ENCODE measurements at regions not wholly inside any gene's neighbourhood (a gene's known extent, or its start where the extent isn't known, plus 50 kb on each side); places are given as distances from the start of the nearest gene placed in this dataset.

GRCh38 chr6:120854583-120854982 is 479.7 kb downstream of the TBC1D32 start:
- no peak for TF ChIP-seq CTCF (IDR thresholded peaks at IDR 0.05)
- no peaks in the 10 kb centered on the region for H3K36me3 ChIP-seq
- DNase-seq, result no peak
- H3K4me1 ChIP-seq, result no peaks in the 10 kb centered on the region
- H3K4me3 ChIP-seq, result no peak overlapping the region
- intact Hi-C loops (cut with DNase I), result no loop called here
- no peak overlapping the region for H3K9ac ChIP-seq (ENCODE audit: low read depth in 2 of 2, low read length in 2 of 2)
- H3K9me3 ChIP-seq, result no peaks in the 10 kb centered on the region
- H3K27me3 ChIP-seq, result no peaks in the 10 kb centered on the region
- H3K27ac ChIP-seq, result no peak overlapping the region

DNA sequence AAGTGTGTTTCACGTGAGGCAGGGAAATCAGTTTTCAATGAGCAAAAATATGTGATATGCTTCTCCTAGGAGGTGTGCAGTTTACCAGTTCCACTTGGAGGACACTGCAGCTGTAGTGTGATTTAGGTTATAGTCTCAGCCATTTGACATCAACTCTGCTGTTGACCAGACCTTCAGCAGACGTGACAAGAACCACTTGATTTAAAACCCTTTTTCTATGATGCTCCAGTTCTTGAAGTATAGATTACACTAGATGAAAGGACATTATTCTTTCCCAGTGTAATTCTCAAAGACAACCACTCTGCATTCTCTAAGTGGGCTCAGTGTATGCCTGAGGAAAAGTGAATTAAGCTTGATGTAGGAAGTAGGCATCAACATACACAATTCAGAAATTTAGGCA is 480.8 kb downstream of the TBC1D32 start:
- DNase-seq, result no peak
- H3K9me3 ChIP-seq, result no peaks in the 10 kb centered on the region
- intact Hi-C loops (cut with DNase I), result no loop called here
- H3K27me3 ChIP-seq, result no peaks in the 10 kb centered on the region
- no peaks in the 10 kb centered on the region for H3K4me1 ChIP-seq
- H3K9ac ChIP-seq (ENCODE audit: low read depth in 2 of 2, low read length in 2 of 2), result no peak overlapping the region
- no peak overlapping the region for H3K4me3 ChIP-seq
- no peak for TF ChIP-seq CTCF (IDR thresholded peaks at IDR 0.05)
- no peaks in the 10 kb centered on the region for H3K36me3 ChIP-seq
- no peak overlapping the region for H3K27ac ChIP-seq

- no peaks in the 10 kb centered on the region for H3K4me1 ChIP-seq
- intact Hi-C loops (cut with DNase I), result no loop called here
- no peak overlapping the region for H3K27ac ChIP-seq
- H3K4me3 ChIP-seq, result no peak overlapping the region
- no peak for TF ChIP-seq CTCF (IDR thresholded peaks at IDR 0.05)
- DNase-seq, result no peak
- no peaks in the 10 kb centered on the region for H3K9me3 ChIP-seq
- no peak overlapping the region for H3K9ac ChIP-seq (ENCODE audit: low read depth in 2 of 2, low read length in 2 of 2)
- H3K27me3 ChIP-seq, result no peaks in the 10 kb centered on the region
- no peaks in the 10 kb centered on the region for H3K36me3 ChIP-seq
Observed at GRCh38 chr6:120852293-120852849, 481.9 kb downstream of the TBC1D32 start.

GRCh38 chr6:120826253-120826652 is 508.0 kb downstream of the TBC1D32 start:
- no peak overlapping the region for H3K9ac ChIP-seq (ENCODE audit: low read depth in 2 of 2, low read length in 2 of 2)
- intact Hi-C loops (cut with DNase I), result loop anchor here (5.0 to 10.0 kb wide), 2 partner anchors 419 to 1081 kb away; no protein-coding TSS in a partner anchor

GRCh38 chr6:120816794-120817193 is 517.5 kb downstream of the TBC1D32 start:
- Histone ChIP-seq H3K27me3 (no peaks in the 10 kb centered on the region), H3K27ac (no peak overlapping the region), H3K9ac (ENCODE audit: low read depth in 2 of 2, low read length in 2 of 2) (no peak overlapping the region), H3K4me1 (no peaks in the 10 kb centered on the region), H3K36me3 (no peaks in the 10 kb centered on the region), H3K9me3 (no peaks in the 10 kb centered on the region), H3K4me3 (no peak overlapping the region)
- DNase-seq, result no peak
- no peak for TF ChIP-seq CTCF (IDR thresholded peaks at IDR 0.05)
- intact Hi-C loops (cut with DNase I), result no loop called here

More at GRCh38 chr6:120826253-120826652, 508.0 kb downstream of the TBC1D32 start:
- Histone ChIP-seq H3K4me1 (no peaks in the 10 kb centered on the region), H3K4me3 (no peak overlapping the region), H3K36me3 (no peaks in the 10 kb centered on the region), H3K27me3 (no peaks in the 10 kb centered on the region), H3K27ac (no peak overlapping the region), H3K9me3 (no peaks in the 10 kb centered on the region)
- TF ChIP-seq CTCF (IDR thresholded peaks at IDR 0.05), result peak; percentile 43
- peak; percentile 27 for DNase-seq

Data from colonic mucosa (tissue), 4 donors.